SK-N-SH treated with all-trans-retinoic acid at 6 μM for 48 hours (cell line): ENCODE measurements at regions not wholly inside any gene's neighbourhood (a gene's known extent, or its start where the extent isn't known, plus 50 kb on each side); places are given as distances from the start of the nearest gene placed in this dataset.

Experiments used
- ATAC-seq: fragments of 200-7000 bp; cut with Tn5 transposase; 3 replicates; pipeline ENCODE4 v1.9.1; 2020; ENCODE audit warnings: mild to moderate bottlenecking, moderate library complexity
- ARNTL ChIP-seq: fragments of 450-650 bp; formaldehyde crosslinking; IDR thresholded peaks from 2 replicates; pipeline ENCODE4 v1.5.0; 2020; ENCODE audit warnings: low read depth, mild to moderate bottlenecking, moderate library complexity, borderline replicate concordance
- BACH2 ChIP-seq: fragments of 250-450 bp; sonication (Bioruptor Pico); IDR thresholded peaks from 2 replicates; pipeline ENCODE4 v1.9.0; 2021; ENCODE audit warnings: mild to moderate bottlenecking, borderline replicate concordance
- CSDC2 ChIP-seq: fragments of 250-450 bp; sonication (Bioruptor Pico); IDR thresholded peaks from 2 replicates; pipeline ENCODE4 v1.5.0; 2020; ENCODE audit warnings: mild to moderate bottlenecking, moderate library complexity
- ESRRG ChIP-seq: fragments of 250-450 bp; sonication (Bioruptor Pico); IDR thresholded peaks from 2 replicates; pipeline ENCODE4 v1.6.1; 2021; ENCODE audit warnings: mild to moderate bottlenecking
- GLIS3 ChIP-seq: fragments of 250-450 bp; sonication (Bioruptor Pico); IDR thresholded peaks from 2 replicates; pipeline ENCODE4 v1.5.0; 2020; ENCODE audit warnings: mild to moderate bottlenecking, moderate library complexity
- ISL1 ChIP-seq: fragments of 250-450 bp; sonication (Bioruptor Pico); IDR thresholded peaks from 2 replicates; pipeline ENCODE4 v2.1.2; 2022; ENCODE audit warnings: mild to moderate bottlenecking, moderate library complexity
- OSR1 ChIP-seq: fragments of 250-450 bp; sonication (Bioruptor Pico); IDR thresholded peaks from 2 replicates; pipeline ENCODE4 v1.8.0; 2022; ENCODE audit warnings: moderate library complexity, mild to moderate bottlenecking, inconsistent platforms
- PPARA ChIP-seq: fragments of 250-450 bp; sonication (Bioruptor Pico); IDR thresholded peaks from 2 replicates; pipeline ENCODE4 v1.5.0; 2020; ENCODE audit warnings: mild to moderate bottlenecking, borderline replicate concordance
- RARB ChIP-seq: fragments of 250-450 bp; sonication (Bioruptor Pico); IDR thresholded peaks from 2 replicates; pipeline ENCODE4 v1.8.0; 2021; ENCODE audit warnings: mild to moderate bottlenecking, moderate library complexity
- SNAI2 ChIP-seq: fragments of 250-450 bp; sonication (Bioruptor Pico); IDR thresholded peaks from 2 replicates; pipeline ENCODE4 v1.5.0; 2020; ENCODE audit warnings: mild to moderate bottlenecking, moderate library complexity
- TOX ChIP-seq: fragments of 250-450 bp; sonication (Bioruptor Pico); IDR thresholded peaks from 2 replicates; pipeline ENCODE4 v1.8.0; 2021; ENCODE audit warnings: mild to moderate bottlenecking, moderate library complexity, borderline replicate concordance
- ZC3H10 ChIP-seq: fragments of 250-450 bp; sonication (Bioruptor Pico); IDR thresholded peaks from 2 replicates; pipeline ENCODE4 v1.5.1; 2021; ENCODE audit warnings: mild to moderate bottlenecking, moderate library complexity
- ZFP3 ChIP-seq: fragments of 250-450 bp; sonication (Bioruptor Pico); IDR thresholded peaks from 2 replicates; pipeline ENCODE4 v1.5.0; 2020; ENCODE audit warnings: mild to moderate bottlenecking, moderate library complexity
- ZFP30 ChIP-seq: fragments of 450-650 bp; formaldehyde crosslinking; IDR thresholded peaks from 2 replicates; pipeline ENCODE4 v1.5.0; 2022; ENCODE audit warnings: mild to moderate bottlenecking, moderate library complexity
- ZNF565 ChIP-seq: fragments of 450-650 bp; formaldehyde crosslinking; conservative IDR thresholded peaks from 2 replicates; pipeline ENCODE4 v1.5.0; 2020; ENCODE audit warnings: low read depth, mild to moderate bottlenecking, moderate library complexity
- ZNF70 ChIP-seq: fragments of 450-650 bp; formaldehyde crosslinking; IDR thresholded peaks from 2 replicates; pipeline ENCODE4 v1.5.0; 2020; ENCODE audit warnings: mild to moderate bottlenecking, moderate library complexity
- ZNF8 ChIP-seq: fragments of 450-650 bp; formaldehyde crosslinking; IDR thresholded peaks from 2 replicates; pipeline ENCODE4 v1.5.0; 2020; ENCODE audit warnings: mild to moderate bottlenecking, moderate library complexity
- TF ChIP-seq, protein P1 (sequence below): fragments of 250-450 bp; sonication (Bioruptor Pico); IDR thresholded peaks from 2 replicates; pipeline ENCODE4 v1.8.0; 2021; ENCODE audit warnings: low read depth, mild to moderate bottlenecking, moderate library complexity, borderline replicate concordance
- TF ChIP-seq, protein P2 (sequence below): fragments of 250-450 bp; sonication (Bioruptor Pico); IDR thresholded peaks from 2 replicates; pipeline ENCODE4 v1.5.1; 2020; ENCODE audit warnings: low read depth, mild to moderate bottlenecking, moderate library complexity
- TF ChIP-seq, protein P3 (sequence below): fragments of 250-450 bp; sonication (Bioruptor Pico); IDR thresholded peaks from 2 replicates; pipeline ENCODE4 v1.5.1; 2021; ENCODE audit warnings: mild to moderate bottlenecking, moderate library complexity
- TF ChIP-seq, protein P4 (sequence below): fragments of 250-450 bp; sonication (Bioruptor Pico); IDR thresholded peaks from 2 replicates; pipeline ENCODE4 v1.8.0; 2020; ENCODE audit warnings: mild to moderate bottlenecking, moderate library complexity, borderline replicate concordance
- TF ChIP-seq, protein P5 (sequence below): fragments of 250-450 bp; sonication (Bioruptor Pico); IDR thresholded peaks from 2 replicates; pipeline ENCODE4 v1.5.0; 2020; ENCODE audit warnings: mild to moderate bottlenecking, moderate library complexity

DNA sequence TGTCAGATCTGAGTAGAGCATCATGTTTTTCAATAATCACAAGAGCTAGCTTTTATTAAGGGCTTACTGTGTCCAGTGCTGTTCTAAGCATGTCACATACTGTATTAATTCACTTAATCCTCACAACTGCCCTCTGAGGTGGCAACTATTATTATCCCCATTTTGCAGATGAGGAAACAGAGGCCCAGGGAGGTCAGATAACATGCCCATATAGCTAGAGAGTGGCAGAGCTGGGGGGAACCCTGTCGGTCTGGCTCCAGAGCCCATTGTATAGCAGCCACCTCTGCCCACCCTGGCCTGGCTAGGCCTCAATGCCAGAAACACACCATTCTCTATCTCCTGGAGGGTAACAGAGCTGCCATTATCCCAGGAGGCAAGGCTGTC is 113.2 kb downstream of the B3GNT2 start:
- no peak for TF ChIP-seq SNAI2 (CRISPR knock-in tag)
- TF ChIP-seq ZNF8 = no peak
- no peak for TF ChIP-seq PPARA (CRISPR knock-in tag)
- TF ChIP-seq RARB = no peak
- TF ChIP-seq, protein P1, sequence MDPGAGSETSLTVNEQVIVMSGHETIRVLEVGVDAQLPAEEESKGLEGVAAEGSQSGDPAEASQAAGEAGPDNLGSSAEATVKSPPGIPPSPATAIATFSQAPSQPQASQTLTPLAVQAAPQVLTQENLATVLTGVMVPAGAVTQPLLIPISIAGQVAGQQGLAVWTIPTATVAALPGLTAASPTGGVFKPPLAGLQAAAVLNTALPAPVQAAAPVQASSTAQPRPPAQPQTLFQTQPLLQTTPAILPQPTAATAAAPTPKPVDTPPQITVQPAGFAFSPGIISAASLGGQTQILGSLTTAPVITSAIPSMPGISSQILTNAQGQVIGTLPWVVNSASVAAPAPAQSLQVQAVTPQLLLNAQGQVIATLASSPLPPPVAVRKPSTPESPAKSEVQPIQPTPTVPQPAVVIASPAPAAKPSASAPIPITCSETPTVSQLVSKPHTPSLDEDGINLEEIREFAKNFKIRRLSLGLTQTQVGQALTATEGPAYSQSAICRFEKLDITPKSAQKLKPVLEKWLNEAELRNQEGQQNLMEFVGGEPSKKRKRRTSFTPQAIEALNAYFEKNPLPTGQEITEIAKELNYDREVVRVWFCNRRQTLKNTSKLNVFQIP (CRISPR knock-in tag) = no peak
- TF ChIP-seq, protein P2, sequence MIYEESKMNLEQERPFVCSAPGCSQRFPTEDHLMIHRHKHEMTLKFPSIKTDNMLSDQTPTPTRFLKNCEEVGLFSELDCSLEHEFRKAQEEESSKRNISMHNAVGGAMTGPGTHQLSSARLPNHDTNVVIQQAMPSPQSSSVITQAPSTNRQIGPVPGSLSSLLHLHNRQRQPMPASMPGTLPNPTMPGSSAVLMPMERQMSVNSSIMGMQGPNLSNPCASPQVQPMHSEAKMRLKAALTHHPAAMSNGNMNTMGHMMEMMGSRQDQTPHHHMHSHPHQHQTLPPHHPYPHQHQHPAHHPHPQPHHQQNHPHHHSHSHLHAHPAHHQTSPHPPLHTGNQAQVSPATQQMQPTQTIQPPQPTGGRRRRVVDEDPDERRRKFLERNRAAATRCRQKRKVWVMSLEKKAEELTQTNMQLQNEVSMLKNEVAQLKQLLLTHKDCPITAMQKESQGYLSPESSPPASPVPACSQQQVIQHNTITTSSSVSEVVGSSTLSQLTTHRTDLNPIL = no peak
- TF ChIP-seq ZNF70 (CRISPR knock-in tag) = no peak
- TF ChIP-seq OSR1 = no peak
- TF ChIP-seq TOX (CRISPR knock-in tag) = no peak
- TF ChIP-seq, protein P3, sequence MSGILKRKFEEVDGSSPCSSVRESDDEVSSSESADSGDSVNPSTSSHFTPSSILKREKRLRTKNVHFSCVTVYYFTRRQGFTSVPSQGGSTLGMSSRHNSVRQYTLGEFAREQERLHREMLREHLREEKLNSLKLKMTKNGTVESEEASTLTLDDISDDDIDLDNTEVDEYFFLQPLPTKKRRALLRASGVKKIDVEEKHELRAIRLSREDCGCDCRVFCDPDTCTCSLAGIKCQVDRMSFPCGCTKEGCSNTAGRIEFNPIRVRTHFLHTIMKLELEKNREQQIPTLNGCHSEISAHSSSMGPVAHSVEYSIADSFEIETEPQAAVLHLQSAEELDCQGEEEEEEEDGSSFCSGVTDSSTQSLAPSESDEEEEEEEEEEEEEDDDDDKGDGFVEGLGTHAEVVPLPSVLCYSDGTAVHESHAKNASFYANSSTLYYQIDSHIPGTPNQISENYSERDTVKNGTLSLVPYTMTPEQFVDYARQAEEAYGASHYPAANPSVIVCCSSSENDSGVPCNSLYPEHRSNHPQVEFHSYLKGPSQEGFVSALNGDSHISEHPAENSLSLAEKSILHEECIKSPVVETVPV (CRISPR knock-in tag) = no peak
- TF ChIP-seq ISL1 = no peak
- no peak for TF ChIP-seq ARNTL
- TF ChIP-seq ZFP3 (CRISPR knock-in tag) = no peak
- no peak for TF ChIP-seq ESRRG (CRISPR knock-in tag)
- TF ChIP-seq, protein P4, sequence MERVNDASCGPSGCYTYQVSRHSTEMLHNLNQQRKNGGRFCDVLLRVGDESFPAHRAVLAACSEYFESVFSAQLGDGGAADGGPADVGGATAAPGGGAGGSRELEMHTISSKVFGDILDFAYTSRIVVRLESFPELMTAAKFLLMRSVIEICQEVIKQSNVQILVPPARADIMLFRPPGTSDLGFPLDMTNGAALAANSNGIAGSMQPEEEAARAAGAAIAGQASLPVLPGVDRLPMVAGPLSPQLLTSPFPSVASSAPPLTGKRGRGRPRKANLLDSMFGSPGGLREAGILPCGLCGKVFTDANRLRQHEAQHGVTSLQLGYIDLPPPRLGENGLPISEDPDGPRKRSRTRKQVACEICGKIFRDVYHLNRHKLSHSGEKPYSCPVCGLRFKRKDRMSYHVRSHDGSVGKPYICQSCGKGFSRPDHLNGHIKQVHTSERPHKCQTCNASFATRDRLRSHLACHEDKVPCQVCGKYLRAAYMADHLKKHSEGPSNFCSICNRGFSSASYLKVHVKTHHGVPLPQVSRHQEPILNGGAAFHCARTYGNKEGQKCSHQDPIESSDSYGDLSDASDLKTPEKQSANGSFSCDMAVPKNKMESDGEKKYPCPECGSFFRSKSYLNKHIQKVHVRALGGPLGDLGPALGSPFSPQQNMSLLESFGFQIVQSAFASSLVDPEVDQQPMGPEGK (CRISPR knock-in tag) = no peak
- no peak; the same call in 2 of the 3 replicates for ATAC-seq

DNA sequence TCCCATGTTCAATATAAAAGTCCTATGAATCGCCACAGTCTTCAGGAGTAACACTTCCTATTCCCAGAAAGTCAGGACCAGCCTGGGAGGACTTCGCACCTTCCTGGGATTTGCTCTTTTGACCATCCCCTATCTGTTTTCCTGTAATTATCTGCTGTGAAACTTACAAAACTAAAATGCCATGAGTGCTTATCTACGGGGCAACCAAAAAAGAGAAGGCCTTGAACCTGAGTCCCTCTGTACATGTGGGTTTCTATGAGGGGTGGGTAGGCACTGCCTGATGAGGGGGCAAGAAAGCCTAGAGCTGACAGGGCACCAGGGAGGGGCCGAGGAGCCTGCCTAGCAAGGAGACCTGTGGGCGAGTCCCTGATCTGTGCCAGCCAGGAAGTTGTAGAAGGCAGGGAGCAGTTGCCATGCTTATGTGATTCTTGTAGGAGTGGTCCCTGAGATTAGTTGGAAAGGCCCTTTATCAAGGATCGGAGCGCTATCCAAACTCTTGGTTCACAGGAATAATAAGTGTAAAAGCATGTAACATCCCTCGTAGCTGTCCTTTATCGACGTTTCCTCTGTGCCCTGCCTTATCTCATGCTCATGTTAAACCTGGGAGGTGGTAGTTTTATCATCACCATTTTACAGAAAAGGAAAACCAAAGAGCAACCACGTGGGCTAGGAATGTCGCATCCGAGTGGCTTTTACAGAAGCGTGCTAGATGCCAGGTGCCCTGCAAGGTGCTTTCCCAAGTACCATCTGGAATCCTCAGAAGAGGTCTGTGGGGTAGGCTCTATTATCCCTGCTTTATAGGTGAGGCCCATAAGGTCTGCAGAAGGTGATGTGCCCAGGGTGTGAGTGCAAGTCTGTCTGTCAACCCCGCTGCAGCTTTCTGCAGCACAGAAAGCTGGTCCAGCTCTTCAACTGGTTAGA is 111.8 kb downstream of the B3GNT2 start:
- ATAC-seq = no peak

More for the DNA sequence above, 111.8 kb downstream of the B3GNT2 start:
- TF ChIP-seq, protein P3 (CRISPR knock-in tag) = no peak
- TF ChIP-seq, protein P1 (CRISPR knock-in tag) = no peak
- TF ChIP-seq, protein P2 = no peak
- TF ChIP-seq ZC3H10 (no peak), ZFP30 (CRISPR knock-in tag) (no peak), OSR1 (no peak), BACH2 (no peak), ESRRG (CRISPR knock-in tag) (no peak), ISL1 (no peak), TOX (CRISPR knock-in tag) (no peak), GLIS3 (CRISPR knock-in tag) (no peak), ARNTL (no peak), PPARA (CRISPR knock-in tag) (no peak), RARB (no peak), ZNF565 (CRISPR knock-in tag) (no peak), ZNF70 (CRISPR knock-in tag) (no peak), CSDC2 (CRISPR knock-in tag) (no peak), ZFP3 (CRISPR knock-in tag) (no peak)
- TF ChIP-seq, protein P5, sequence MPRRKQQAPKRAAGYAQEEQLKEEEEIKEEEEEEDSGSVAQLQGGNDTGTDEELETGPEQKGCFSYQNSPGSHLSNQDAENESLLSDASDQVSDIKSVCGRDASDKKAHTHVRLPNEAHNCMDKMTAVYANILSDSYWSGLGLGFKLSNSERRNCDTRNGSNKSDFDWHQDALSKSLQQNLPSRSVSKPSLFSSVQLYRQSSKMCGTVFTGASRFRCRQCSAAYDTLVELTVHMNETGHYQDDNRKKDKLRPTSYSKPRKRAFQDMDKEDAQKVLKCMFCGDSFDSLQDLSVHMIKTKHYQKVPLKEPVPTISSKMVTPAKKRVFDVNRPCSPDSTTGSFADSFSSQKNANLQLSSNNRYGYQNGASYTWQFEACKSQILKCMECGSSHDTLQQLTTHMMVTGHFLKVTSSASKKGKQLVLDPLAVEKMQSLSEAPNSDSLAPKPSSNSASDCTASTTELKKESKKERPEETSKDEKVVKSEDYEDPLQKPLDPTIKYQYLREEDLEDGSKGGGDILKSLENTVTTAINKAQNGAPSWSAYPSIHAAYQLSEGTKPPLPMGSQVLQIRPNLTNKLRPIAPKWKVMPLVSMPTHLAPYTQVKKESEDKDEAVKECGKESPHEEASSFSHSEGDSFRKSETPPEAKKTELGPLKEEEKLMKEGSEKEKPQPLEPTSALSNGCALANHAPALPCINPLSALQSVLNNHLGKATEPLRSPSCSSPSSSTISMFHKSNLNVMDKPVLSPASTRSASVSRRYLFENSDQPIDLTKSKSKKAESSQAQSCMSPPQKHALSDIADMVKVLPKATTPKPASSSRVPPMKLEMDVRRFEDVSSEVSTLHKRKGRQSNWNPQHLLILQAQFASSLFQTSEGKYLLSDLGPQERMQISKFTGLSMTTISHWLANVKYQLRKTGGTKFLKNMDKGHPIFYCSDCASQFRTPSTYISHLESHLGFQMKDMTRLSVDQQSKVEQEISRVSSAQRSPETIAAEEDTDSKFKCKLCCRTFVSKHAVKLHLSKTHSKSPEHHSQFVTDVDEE = no peak
